ENCODE measurements at regions not wholly inside any gene's neighbourhood (a gene's known extent, or its start where the extent isn't known, plus 50 kb on each side); places are given as distances from the start of the nearest gene placed in this dataset.
"Not testable (repeated sequence)": the region's sequence is repeated elsewhere in the genome, so short reads cannot be mapped to it uniquely, and the experiment has no call there.

DNA sequence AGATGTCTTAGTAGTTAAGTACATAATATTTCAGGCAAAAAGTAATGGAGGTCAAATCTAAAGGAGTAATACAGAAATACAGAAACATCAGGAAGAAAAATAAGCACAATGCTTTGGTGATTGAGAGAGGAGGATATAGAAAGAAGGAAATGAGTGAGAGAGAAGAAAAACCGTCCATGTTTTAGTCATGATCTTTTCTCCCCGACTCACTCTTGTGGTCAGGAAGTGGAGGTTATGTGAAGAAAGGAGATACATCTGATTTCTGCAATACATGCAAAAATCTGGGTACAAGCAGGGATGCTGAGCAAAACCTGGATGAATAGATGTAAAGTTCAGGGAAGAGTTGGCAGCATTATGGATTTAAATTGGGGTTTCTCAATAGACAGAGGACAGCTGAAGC is 1122.5 kb downstream of the SORCS3 start:
- DNase-seq = no peak

GRCh38 chr10:105761576-105762260 is 1120.6 kb downstream of the SORCS3 start:
- DNase-seq = no peak

DNA sequence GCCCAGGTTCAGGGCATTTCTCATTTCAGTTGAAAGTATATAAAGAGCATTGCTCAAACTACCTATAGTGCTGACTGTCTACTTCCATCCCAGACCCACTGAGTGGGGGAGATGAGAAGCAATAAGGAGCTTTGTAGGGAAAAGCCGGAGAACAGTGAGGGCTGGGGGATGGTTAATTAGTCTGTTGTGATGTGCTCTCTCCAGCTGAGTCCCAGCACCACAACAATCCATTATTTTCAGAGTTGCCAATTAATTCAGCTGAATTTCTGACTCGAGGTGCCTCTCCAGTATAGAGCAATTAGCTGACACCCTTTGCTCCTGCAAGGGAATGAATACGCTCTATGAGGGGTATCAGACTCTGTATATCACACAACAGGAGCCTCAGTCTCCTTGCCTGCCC is 1118.6 kb downstream of the SORCS3 start:
- no peak for DNase-seq

- DNase-seq = no peak
Observed at GRCh38 chr10:105758209-105758998, 1117.3 kb downstream of the SORCS3 start.

- no peak for DNase-seq
Observed at GRCh38 chr10:105757302-105757701, 1116.2 kb downstream of the SORCS3 start.

- no peak for DNase-seq
Observed at GRCh38 chr10:105756386-105756785, 1115.3 kb downstream of the SORCS3 start.

- no peak for DNase-seq
Observed at GRCh38 chr10:105751688-105752087, 1110.6 kb downstream of the SORCS3 start.

DNA sequence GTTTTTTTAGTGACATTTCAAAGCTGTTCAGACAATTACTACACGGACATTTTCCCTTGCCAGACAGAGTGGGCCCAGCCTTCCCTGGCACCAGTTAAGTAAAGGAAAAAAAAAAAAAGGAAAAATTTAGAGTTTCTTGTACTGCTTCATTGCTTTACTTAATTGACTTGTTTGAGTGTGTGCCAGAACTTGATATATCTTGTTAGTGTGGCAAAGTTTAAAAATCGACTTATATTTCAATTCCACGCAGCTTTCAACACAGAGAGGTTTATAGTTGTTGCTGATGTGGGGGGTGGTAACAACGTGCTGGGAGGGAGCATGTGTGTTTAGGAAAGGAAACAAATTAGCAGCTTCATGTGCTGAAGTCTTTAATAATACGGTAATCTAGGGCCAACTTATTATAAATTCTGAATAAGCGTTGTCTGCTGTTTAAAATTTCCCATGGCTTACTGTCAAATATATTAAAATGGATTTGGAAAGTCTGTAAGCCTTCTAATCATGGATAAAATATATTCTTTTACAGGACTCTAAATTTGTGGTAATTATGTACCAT is 1104.6 kb downstream of the SORCS3 start:
- no peak for DNase-seq

- no peak for DNase-seq
Observed at GRCh38 chr10:105743343-105744056, 1102.4 kb downstream of the SORCS3 start.

- DNase-seq = no peak
Observed at GRCh38 chr10:105742923-105743322, 1101.8 kb downstream of the SORCS3 start.

- no peak for DNase-seq
Observed at GRCh38 chr10:105742184-105742583, 1101.1 kb downstream of the SORCS3 start.

DNA sequence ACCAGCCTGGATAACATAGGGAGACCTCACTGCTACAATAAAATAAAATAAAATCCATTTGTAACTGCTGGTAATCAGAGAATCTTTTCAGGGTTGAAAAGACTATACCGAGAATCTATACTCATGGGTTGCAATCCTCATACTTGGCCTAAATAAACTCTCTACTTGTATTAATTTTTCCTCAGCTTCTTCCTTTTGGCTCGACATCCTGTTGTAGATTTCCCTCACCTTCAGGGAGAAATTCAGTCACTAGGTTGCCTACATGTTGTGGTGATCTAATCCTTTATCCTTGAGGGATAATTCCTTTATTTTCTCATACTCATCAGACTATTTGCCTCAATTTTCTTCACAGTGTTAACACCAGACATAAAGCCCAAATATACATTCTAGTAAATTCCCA is 1093.4 kb downstream of the SORCS3 start:
- DNase-seq = no peak

DNA sequence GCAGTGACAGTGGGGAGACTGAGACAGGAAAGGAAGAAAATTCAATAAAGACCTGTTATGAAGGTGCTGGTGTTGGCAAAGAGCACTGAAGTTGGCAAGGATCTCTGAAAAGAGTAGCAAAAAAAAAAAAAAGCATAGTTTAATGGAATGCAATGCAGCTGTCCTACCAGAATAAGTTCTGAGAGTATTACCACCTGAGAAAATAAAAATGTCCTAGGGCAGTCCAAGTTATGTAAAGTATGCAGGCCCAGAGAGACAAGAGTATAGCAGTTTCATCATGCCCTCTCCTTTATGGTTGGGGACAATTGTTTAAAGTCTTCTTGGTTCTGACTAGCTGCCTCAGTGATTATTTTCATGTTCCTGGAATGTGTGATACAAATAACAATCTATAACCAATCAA is 1092.8 kb downstream of the SORCS3 start:
- no peak for DNase-seq

DNA sequence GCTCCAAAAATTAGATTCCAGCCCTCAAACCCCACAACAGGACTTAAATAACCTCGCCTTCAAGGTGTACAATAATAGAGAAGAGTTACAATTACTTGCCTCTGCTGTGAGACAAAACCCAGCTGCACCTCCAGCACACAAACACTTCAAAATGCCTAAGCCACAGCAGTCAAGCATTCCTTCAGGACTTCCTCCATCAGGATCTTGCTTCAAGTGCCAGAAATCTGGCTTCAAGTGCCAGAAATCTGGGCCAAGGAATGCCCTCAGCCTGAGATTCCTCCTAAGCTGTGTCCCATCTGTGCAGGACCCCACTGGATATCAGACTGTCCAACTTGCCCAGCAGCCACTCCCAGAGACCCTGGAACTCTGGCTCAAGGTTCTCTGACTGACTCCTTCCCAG is 1088.3 kb downstream of the SORCS3 start:
- DNase-seq = no peak

GRCh38 chr10:105727586-105727985 is 1086.5 kb downstream of the SORCS3 start:
- not testable (repeated sequence) for DNase-seq

DNA sequence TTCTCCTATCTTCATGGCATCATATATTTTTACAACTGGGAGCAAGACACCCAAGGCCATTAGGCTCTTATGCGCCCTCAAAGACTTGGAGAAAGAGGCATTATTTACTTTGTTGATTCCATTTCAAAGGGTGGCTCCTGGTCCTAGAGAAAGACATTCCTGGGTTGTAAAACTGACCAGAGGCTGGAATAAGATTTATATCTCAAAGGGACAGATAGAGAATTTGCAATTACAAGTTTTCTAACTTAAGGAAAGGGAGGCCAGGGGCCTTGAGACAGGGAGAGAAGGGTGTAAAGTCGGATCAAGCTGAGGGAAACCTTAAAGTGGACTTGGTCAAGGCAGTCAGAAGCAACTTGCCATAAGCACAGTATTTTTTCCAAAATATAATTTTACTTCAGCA is 1086.0 kb downstream of the SORCS3 start:
- no peak for DNase-seq

- DNase-seq = no peak
Observed at GRCh38 chr10:105726149-105726548, 1085.1 kb downstream of the SORCS3 start.

GRCh38 chr10:105725007-105725406 is 1083.9 kb downstream of the SORCS3 start:
- DNase-seq = no peak

GRCh38 chr10:105718207-105718995 is 1077.3 kb downstream of the SORCS3 start:
- no peak for DNase-seq

GRCh38 chr10:105714728-105715127 is 1073.6 kb downstream of the SORCS3 start:
- no peak for DNase-seq

- DNase-seq = no peak
Observed at GRCh38 chr10:105707603-105708002, 1066.5 kb downstream of the SORCS3 start.

- no peak for DNase-seq
Observed at GRCh38 chr10:105706281-105707026, 1065.4 kb downstream of the SORCS3 start.
